SKM-1 (cell line): ENCODE measurements at regions not wholly inside any gene's neighbourhood (a gene's known extent, or its start where the extent isn't known, plus 50 kb on each side); places are given as distances from the start of the nearest gene placed in this dataset.

Experiments used
- DNase-seq: peaks from one replicate; lab custom pipeline; 2025; ENCODE audit not compliant: unreplicated experiment; lab: John Stamatoyannopoulos, UW

DNA sequence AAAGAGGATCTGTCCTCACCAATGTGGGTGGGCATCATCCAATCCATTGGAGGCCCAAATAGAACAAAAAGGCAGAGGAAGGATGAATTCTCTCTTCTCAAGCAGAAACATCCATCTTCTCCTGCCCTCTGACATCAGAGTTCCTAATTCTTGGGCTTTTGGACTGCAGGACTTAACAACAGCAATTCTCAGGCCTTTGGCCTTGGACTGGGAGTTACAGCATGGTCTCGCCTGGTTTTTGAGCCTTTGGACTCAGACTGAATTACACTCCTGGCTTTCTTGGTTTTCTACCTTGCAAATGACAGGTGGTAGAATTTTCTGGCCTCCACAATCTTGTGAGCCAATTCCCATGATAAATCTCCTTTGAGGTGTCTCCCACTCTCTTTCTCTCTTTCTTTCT, 60.5 kb upstream of the CD180 start:
- no peak for DNase-seq

DNA sequence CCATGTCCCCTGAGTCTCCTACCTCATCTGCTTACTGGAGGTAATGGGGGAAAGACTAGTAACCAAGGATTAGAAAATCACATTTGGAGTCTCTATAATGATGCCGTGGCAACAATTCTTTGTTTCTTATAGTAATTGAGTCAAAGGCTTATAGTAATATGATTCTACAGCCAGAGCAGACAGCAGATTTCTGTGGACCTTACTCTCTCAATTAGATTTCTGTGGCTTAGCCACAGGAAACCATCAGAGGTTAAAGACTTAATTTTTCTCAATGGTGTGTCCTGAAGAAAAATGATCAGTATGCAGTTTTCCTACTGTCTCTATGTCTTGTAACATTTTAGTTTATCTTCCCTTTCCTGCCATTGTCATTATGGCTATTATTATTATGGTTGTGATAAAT, 59.3 kb upstream of the CD180 start:
- no peak for DNase-seq

DNA sequence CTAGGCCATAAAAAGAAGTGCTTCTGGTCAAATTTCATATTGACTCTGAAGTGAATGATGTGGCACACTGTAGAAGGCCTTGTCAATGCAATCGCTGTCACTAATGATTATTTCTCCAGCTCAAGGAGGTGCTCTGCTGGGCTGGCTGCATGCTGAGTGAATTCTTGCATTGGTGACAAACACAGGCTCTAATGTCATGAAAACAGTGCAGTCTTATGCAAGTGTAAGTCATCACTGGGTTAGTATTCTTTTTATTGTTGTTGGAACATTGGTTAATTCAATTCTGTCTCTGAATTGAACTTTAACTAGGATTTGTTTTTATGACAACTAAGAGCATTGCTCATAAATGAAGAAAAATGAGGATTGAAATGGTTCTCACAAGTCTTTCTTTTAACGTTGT, 57.3 kb upstream of the CD180 start:
- DNase-seq = no peak

DNA sequence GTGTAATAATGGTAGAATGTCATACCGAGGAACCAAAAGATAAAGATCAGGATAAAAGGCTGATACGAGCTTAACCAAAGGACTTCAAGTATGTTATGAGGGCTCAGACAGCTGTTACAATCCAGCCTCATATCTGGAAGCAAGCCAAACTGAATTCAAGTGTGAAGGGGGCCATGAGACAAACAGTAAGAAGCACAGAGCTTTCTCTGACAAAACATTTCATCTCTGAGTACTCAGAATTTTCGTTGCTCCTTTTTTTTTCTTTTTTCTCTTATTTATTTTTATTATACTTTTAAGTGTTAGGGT, 52.9 kb upstream of the CD180 start:
- DNase-seq = no peak

DNA sequence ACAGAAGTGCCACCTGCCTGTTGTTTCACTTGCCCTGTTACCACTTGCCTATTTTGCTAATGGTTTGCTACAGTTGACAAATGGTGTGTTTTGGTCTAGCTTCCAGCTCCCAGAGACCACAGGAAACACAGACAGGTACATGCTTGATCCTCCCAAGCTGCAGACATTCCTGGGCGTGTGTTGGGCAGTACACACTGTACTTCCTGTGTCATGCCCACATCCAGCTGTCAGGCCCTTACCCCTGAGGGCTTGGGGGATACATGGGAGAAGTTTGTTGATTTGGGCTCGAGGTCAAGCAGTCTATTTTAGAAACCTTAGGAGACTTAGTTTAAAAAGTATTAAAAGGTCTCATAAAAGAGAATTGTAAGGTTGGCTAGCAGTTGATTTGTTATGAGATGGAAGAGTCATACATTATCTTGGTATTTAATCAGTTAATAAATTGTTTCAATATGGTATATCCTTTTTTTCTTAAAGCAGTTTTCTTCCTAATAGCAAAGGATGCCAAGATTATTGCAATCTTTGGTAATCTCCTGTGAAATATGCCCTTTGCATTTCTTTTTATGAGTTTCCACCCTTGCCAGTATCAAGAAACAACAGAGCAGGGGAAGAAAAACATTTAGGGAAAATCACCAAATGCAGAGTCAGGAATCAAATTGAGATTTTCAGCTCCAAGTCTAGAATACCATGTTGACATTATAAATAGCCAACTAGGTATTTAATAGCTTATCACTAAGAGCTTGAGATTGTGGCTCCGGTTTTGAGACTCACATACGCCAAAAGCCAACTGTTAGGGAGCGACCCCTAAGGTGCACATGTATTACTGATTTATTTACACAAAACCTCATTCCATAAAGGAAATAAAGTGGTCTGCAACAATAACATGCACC, 52.3 kb upstream of the CD180 start:
- DNase-seq = no peak

DNA sequence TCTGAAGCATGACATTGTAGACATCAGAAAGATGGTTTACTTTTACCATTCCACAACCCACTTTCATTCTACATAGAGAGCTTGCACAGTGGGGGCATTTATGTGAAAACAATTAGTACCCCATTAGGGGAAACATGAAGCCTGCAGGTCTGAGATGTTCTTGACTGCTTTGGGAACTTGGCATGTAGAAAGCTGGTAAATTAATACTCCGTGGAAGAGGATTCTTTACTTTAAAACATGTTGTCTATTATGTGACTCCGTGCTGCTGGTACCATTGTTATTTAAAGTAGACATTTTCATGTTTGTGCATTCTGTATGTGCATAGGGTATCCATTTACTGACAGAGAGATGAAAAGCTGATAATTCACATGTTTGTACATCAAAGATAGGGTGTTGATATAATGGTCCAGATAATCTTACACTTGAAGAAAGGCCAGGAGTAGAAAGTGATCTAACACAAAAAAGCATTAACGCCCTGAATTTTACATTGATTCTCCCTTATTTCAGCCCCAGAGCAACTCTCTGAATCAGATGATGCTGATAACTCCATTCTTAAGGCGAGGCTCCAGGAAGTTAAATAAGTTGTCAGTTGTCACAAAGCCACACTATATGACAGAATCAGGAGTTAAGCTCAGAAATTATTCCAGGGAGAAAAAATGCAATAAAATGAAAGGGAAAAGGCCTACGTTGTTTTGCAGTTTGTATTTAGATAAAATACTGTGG, 50.1 kb upstream of the CD180 start:
- DNase-seq = no peak
